Astrocyte (in vitro differentiated cells and primary cell): ENCODE measurements at regions not wholly inside any gene's neighbourhood (a gene's known extent, or its start where the extent isn't known, plus 50 kb on each side); places are given as distances from the start of the nearest gene placed in this dataset.
"Not testable (repeated sequence)": the region's sequence is repeated elsewhere in the genome, so short reads cannot be mapped to it uniquely, and the experiment has no call there.

ENCODE experiments used
- DNase-seq: peaks from one replicate; pipeline ENCODE4 v3.0.0-alpha.2; 2010; ENCODE audit warnings: low read depth
- FAIRE-seq: peaks from 2 replicates; lab custom pipeline; 2011; peaks lifted over from hg19 to GRCh38; lab: Jason Lieb, UNC
- H2AFZ ChIP-seq: 2 replicates; pipeline ENCODE4 v1.6.0; 2012; ENCODE audit warnings: low read depth, low read length, inconsistent platforms
- H3K27ac ChIP-seq: 2 replicates; pipeline ENCODE4 v1.5.1; 2011; ENCODE audit warnings: low read depth, low read length, inconsistent platforms
- H3K27me3 ChIP-seq: 2 replicates; pipeline ENCODE4 v1.6.0; 2011; ENCODE audit warnings: low read length, inconsistent platforms; ENCODE audit not compliant: insufficient read depth
- H3K36me3 ChIP-seq: 2 replicates; pipeline ENCODE4 v1.5.1; 2011; ENCODE audit warnings: low read length, inconsistent platforms; ENCODE audit not compliant: insufficient read depth
- H3K4me1 ChIP-seq: 2 replicates; pipeline ENCODE4 v1.5.1; 2011; ENCODE audit warnings: low read length, inconsistent platforms; ENCODE audit not compliant: insufficient read depth
- H3K4me2 ChIP-seq: 2 replicates; pipeline ENCODE4 v1.6.0; 2012; ENCODE audit warnings: low read length, inconsistent platforms
- H3K4me3 ChIP-seq: 2 replicates; pipeline ENCODE4 v1.5.1; 2011; ENCODE audit warnings: low read depth, mild to moderate bottlenecking, low read length, inconsistent platforms; ENCODE audit not compliant: insufficient read depth
- H3K79me2 ChIP-seq: 2 replicates; pipeline ENCODE4 v1.6.0; 2012; ENCODE audit warnings: mild to moderate bottlenecking, low read length, inconsistent platforms; ENCODE audit not compliant: insufficient read depth
- H3K9ac ChIP-seq: 2 replicates; pipeline ENCODE4 v1.6.0; 2012; ENCODE audit warnings: mild to moderate bottlenecking, low read length, inconsistent platforms
- H3K9me3 ChIP-seq: 2 replicates; pipeline ENCODE4 v1.5.1; 2012; ENCODE audit warnings: low read depth, mild to moderate bottlenecking, low read length, inconsistent platforms; ENCODE audit not compliant: insufficient read depth
- H4K20me1 ChIP-seq: 2 replicates; pipeline ENCODE4 v1.6.0; 2012; ENCODE audit warnings: low read length, inconsistent platforms; ENCODE audit not compliant: insufficient read depth
- H3K27ac Mint-ChIP-seq: one replicate; pipeline ENCODE4 v1.8.0; 2021; ENCODE audit warnings: mild to moderate bottlenecking, mixed read lengths; ENCODE audit not compliant: unreplicated experiment
- H3K27me3 Mint-ChIP-seq: one replicate; pipeline ENCODE4 v1.8.0; 2021; ENCODE audit warnings: low read depth, mixed read lengths; ENCODE audit not compliant: unreplicated experiment
- H3K36me3 Mint-ChIP-seq: one replicate; pipeline ENCODE4 v1.8.0; 2021; ENCODE audit warnings: low read depth, mixed read lengths; ENCODE audit not compliant: unreplicated experiment
- H3K4me1 Mint-ChIP-seq: one replicate; pipeline ENCODE4 v1.8.0; 2021; ENCODE audit warnings: low read depth, mixed read lengths; ENCODE audit not compliant: unreplicated experiment
- H3K4me3 Mint-ChIP-seq: one replicate; pipeline ENCODE4 v1.8.0; 2021; ENCODE audit warnings: mild to moderate bottlenecking, moderate library complexity, mixed read lengths; ENCODE audit not compliant: unreplicated experiment
- H3K9me3 Mint-ChIP-seq: one replicate; pipeline ENCODE4 v1.8.0; 2021; ENCODE audit warnings: mild to moderate bottlenecking, mixed read lengths; ENCODE audit not compliant: unreplicated experiment
- CTCF ChIP-seq: IDR thresholded peaks from 2 replicates; pipeline ENCODE4 v1.5.1; 2011; ENCODE audit warnings: low read depth, mild to moderate bottlenecking, inconsistent platforms, low read length, moderate library complexity; ENCODE audit not compliant: insufficient read depth
- EZH2 ChIP-seq: IDR thresholded peaks from 2 replicates; pipeline ENCODE4 v1.6.1; 2012; ENCODE audit warnings: mild to moderate bottlenecking, low read length, inconsistent platforms; ENCODE audit not compliant: insufficient read depth

- not testable (repeated sequence) for H4K20me1 ChIP-seq, H3K9ac ChIP-seq, H3K27ac Mint-ChIP-seq, H3K36me3 ChIP-seq, H3K79me2 ChIP-seq, H3K9me3 ChIP-seq, H3K27me3 Mint-ChIP-seq, H3K4me3 ChIP-seq, H3K27ac ChIP-seq, H3K27me3 ChIP-seq, H3K4me1 Mint-ChIP-seq, H3K4me1 ChIP-seq, H3K36me3 Mint-ChIP-seq, H3K9me3 Mint-ChIP-seq
- H3K4me3 Mint-ChIP-seq, result peak overlapping the region; percentile 68
- peak; percentile 99 for FAIRE-seq
- TF ChIP-seq CTCF, result peak; percentile 32
- Histone ChIP-seq H3K4me2 (peak overlapping the region; percentile 83), H2AFZ (peak overlapping the region; percentile 84)
- DNase-seq, result peak; percentile 5
These were observed 1075.0 kb downstream of the EPHA3 start for GRCh38 chr3:90182291-90182976.

- no peaks in the 10 kb centered on the region for H3K4me1 ChIP-seq
- DNase-seq, result peak; percentile 43
- H3K36me3 Mint-ChIP-seq, result no peaks in the 10 kb centered on the region
- no peak overlapping the region for H3K4me3 Mint-ChIP-seq
- peak overlapping the region; percentile 81 for H3K27ac Mint-ChIP-seq
- H3K27ac ChIP-seq, result no peak overlapping the region
- H3K9me3 ChIP-seq, result no peaks in the 10 kb centered on the region
- H4K20me1 ChIP-seq, result no peaks in the 10 kb centered on the region
- H2AFZ ChIP-seq, result no peak overlapping the region
- peaks cover 4% of the 10 kb centered on the region for H3K9me3 Mint-ChIP-seq
- peak; percentile 82 for FAIRE-seq
- no peaks in the 10 kb centered on the region for H3K36me3 ChIP-seq
- H3K4me3 ChIP-seq, result no peak overlapping the region
- H3K9ac ChIP-seq, result no peak overlapping the region
- no peaks in the 10 kb centered on the region for H3K27me3 ChIP-seq
- no peak overlapping the region for H3K4me2 ChIP-seq
- peaks cover 8% of the 10 kb centered on the region for H3K4me1 Mint-ChIP-seq
- TF ChIP-seq CTCF (no peak), EZH2 (no peak)
- no peaks in the 10 kb centered on the region for H3K79me2 ChIP-seq
- no peaks in the 10 kb centered on the region for H3K27me3 Mint-ChIP-seq
These were observed 1077.4 kb downstream of the EPHA3 start for GRCh38 chr3:90184861-90185260.

GRCh38 chr3:90197383-90197782 is 1090.0 kb downstream of the EPHA3 start:
- not testable (repeated sequence) for H2AFZ ChIP-seq, H3K79me2 ChIP-seq, H4K20me1 ChIP-seq, H3K4me1 ChIP-seq, H3K4me3 ChIP-seq, H3K4me1 Mint-ChIP-seq, H3K36me3 Mint-ChIP-seq, H3K4me2 ChIP-seq, H3K27me3 Mint-ChIP-seq, H3K9me3 Mint-ChIP-seq, H3K27me3 ChIP-seq, H3K27ac Mint-ChIP-seq, FAIRE-seq, H3K9me3 ChIP-seq, H3K9ac ChIP-seq, DNase-seq, H3K4me3 Mint-ChIP-seq, H3K27ac ChIP-seq, H3K36me3 ChIP-seq

- not testable (repeated sequence) for FAIRE-seq, H3K9me3 Mint-ChIP-seq, H3K9me3 ChIP-seq, DNase-seq, H3K27ac Mint-ChIP-seq, H3K4me3 Mint-ChIP-seq, H3K4me2 ChIP-seq, H3K79me2 ChIP-seq, H4K20me1 ChIP-seq, H3K36me3 Mint-ChIP-seq, H3K27ac ChIP-seq, H3K9ac ChIP-seq, H3K4me3 ChIP-seq, H3K27me3 ChIP-seq, H3K36me3 ChIP-seq, H3K4me1 Mint-ChIP-seq, H3K4me1 ChIP-seq, H3K27me3 Mint-ChIP-seq, H2AFZ ChIP-seq
These were observed 1095.5 kb downstream of the EPHA3 start for GRCh38 chr3:90202931-90203330.

- not testable (repeated sequence) for H3K4me2 ChIP-seq, H3K9ac ChIP-seq, H3K9me3 ChIP-seq, FAIRE-seq, H4K20me1 ChIP-seq, H3K27me3 ChIP-seq, H3K27ac ChIP-seq, H3K4me3 ChIP-seq, H3K79me2 ChIP-seq, H3K4me1 Mint-ChIP-seq, DNase-seq, H3K27ac Mint-ChIP-seq, H3K36me3 Mint-ChIP-seq, H3K4me3 Mint-ChIP-seq, H3K27me3 Mint-ChIP-seq, H3K4me1 ChIP-seq, H3K9me3 Mint-ChIP-seq, H3K36me3 ChIP-seq, H2AFZ ChIP-seq
These were observed 1099.1 kb downstream of the EPHA3 start for GRCh38 chr3:90206482-90206881.
